ENCODE measurements at regions not wholly inside any gene's neighbourhood (a gene's known extent, or its start where the extent isn't known, plus 50 kb on each side); places are given as distances from the start of the nearest gene placed in this dataset.

- no peak for DNase-seq (ENCODE audit: extremely low read depth, low read depth)
These were observed 1072.3 kb downstream of the RAPGEF2 start for GRCh38 chr4:160175064-160175643.

GRCh38 chr4:160180211-160180610, 1077.3 kb downstream of the RAPGEF2 start:
- no peak for DNase-seq (ENCODE audit: extremely low read depth, low read depth)

GRCh38 chr4:160182727-160183126, 1079.8 kb downstream of the RAPGEF2 start:
- DNase-seq (ENCODE audit: extremely low read depth, low read depth) = no peak

- DNase-seq (ENCODE audit: extremely low read depth, low read depth) = no peak
These were observed 1082.0 kb downstream of the RAPGEF2 start for GRCh38 chr4:160184884-160185283.

- DNase-seq (ENCODE audit: extremely low read depth, low read depth) = no peak
These were observed 1090.9 kb downstream of the RAPGEF2 start for GRCh38 chr4:160193787-160194186.

- no peak for DNase-seq (ENCODE audit: extremely low read depth, low read depth)
These were observed 1091.8 kb downstream of the RAPGEF2 start for GRCh38 chr4:160194716-160195115.

- peak; percentile 29 for DNase-seq (ENCODE audit: extremely low read depth, low read depth)
These were observed 1099.9 kb downstream of the RAPGEF2 start for GRCh38 chr4:160202802-160203201.

GRCh38 chr4:160212078-160212477, 1109.2 kb downstream of the RAPGEF2 start:
- no peak for DNase-seq (ENCODE audit: extremely low read depth, low read depth)

GRCh38 chr4:160213366-160213765, 1110.5 kb downstream of the RAPGEF2 start:
- DNase-seq (ENCODE audit: extremely low read depth, low read depth) = no peak

- no peak for DNase-seq (ENCODE audit: extremely low read depth, low read depth)
These were observed 1114.5 kb downstream of the RAPGEF2 start for GRCh38 chr4:160217352-160217751.

- DNase-seq (ENCODE audit: extremely low read depth, low read depth) = no peak
These were observed 1121.2 kb downstream of the RAPGEF2 start for GRCh38 chr4:160224049-160224448.

- no peak for DNase-seq (ENCODE audit: extremely low read depth, low read depth)
These were observed 1130.3 kb downstream of the RAPGEF2 start for GRCh38 chr4:160233141-160233540.

GRCh38 chr4:160235285-160235684, 1132.4 kb downstream of the RAPGEF2 start:
- no peak for DNase-seq (ENCODE audit: extremely low read depth, low read depth)

- DNase-seq (ENCODE audit: extremely low read depth, low read depth) = no peak
These were observed 1132.9 kb downstream of the RAPGEF2 start for GRCh38 chr4:160235771-160236170.

- DNase-seq (ENCODE audit: extremely low read depth, low read depth) = peak; percentile 14
These were observed 1135.9 kb downstream of the RAPGEF2 start for GRCh38 chr4:160238790-160239189.

- DNase-seq (ENCODE audit: extremely low read depth, low read depth) = no peak
These were observed 1144.3 kb downstream of the RAPGEF2 start for GRCh38 chr4:160247091-160247656.

GRCh38 chr4:160251522-160252170, 1148.8 kb downstream of the RAPGEF2 start:
- DNase-seq (ENCODE audit: extremely low read depth, low read depth) = no peak

- no peak for DNase-seq (ENCODE audit: extremely low read depth, low read depth)
These were observed 1154.4 kb downstream of the RAPGEF2 start for GRCh38 chr4:160257318-160257717.

GRCh38 chr4:160265014-160265413, 1162.1 kb downstream of the RAPGEF2 start:
- DNase-seq (ENCODE audit: extremely low read depth, low read depth) = no peak

GRCh38 chr4:160265836-160266235, 1163.0 kb downstream of the RAPGEF2 start:
- no peak for DNase-seq (ENCODE audit: extremely low read depth, low read depth)

- no peak for DNase-seq (ENCODE audit: extremely low read depth, low read depth)
These were observed 1174.0 kb downstream of the RAPGEF2 start for GRCh38 chr4:160276785-160277325.

- DNase-seq (ENCODE audit: extremely low read depth, low read depth) = no peak
These were observed 1180.2 kb downstream of the RAPGEF2 start for GRCh38 chr4:160283081-160283480.
